DND-41 (cell line): ENCODE measurements at regions not wholly inside any gene's neighbourhood (a gene's known extent, or its start where the extent isn't known, plus 50 kb on each side); places are given as distances from the start of the nearest gene placed in this dataset.

ENCODE experiments used
- ATAC-seq: fragments of 200-7000 bp; cut with Tn5 transposase; 3 replicates; pipeline ENCODE4 v1.9.1; 2021; ENCODE audit warnings: low read depth; ENCODE audit not compliant: insufficient read depth
- DNase-seq: peaks from one replicate; pipeline ENCODE4 v3.0.0-alpha.2; 2020
- H2AFZ ChIP-seq: 2 replicates; pipeline ENCODE4 v1.6.0; 2012; ENCODE audit warnings: low read depth, low read length
- H3K27ac ChIP-seq: 2 replicates; pipeline ENCODE4 v1.5.1; 2012; ENCODE audit warnings: low read length, inconsistent platforms
- H3K27me3 ChIP-seq: fragments of 200-600 bp; sonication (generic); 2 replicates; pipeline ENCODE4 v1.6.0; 2012; ENCODE audit warnings: low read length, mild to moderate bottlenecking, inconsistent platforms; ENCODE audit not compliant: insufficient read depth, poor library complexity
- H3K36me3 ChIP-seq: 2 replicates; pipeline ENCODE4 v1.5.1; 2012; ENCODE audit warnings: low read length, inconsistent platforms; ENCODE audit not compliant: insufficient read depth
- H3K4me1 ChIP-seq: 2 replicates; pipeline ENCODE4 v1.5.1; 2012; ENCODE audit warnings: mild to moderate bottlenecking, low read length; ENCODE audit not compliant: insufficient read depth
- H3K4me2 ChIP-seq: 2 replicates; pipeline ENCODE4 v1.6.0; 2012; ENCODE audit warnings: mild to moderate bottlenecking, moderate library complexity, low read length, inconsistent platforms; ENCODE audit not compliant: insufficient read depth
- H3K4me3 ChIP-seq, 2 experiments: fragments of 200-600 bp in 1 of 2; shearing (Covaris generic) in 1 of 2; 2 replicates each; pipeline ENCODE4 v1.5.1; 2012 to 2016; ENCODE audit warnings: inconsistent platforms in 2 of 2, low read length in 2 of 2, mild to moderate bottlenecking in 2 of 2, low read depth in 1 of 2, moderate library complexity in 1 of 2
- H3K79me2 ChIP-seq: 2 replicates; pipeline ENCODE4 v1.6.0; 2012; ENCODE audit warnings: low read length, inconsistent platforms; ENCODE audit not compliant: insufficient read depth
- H3K9ac ChIP-seq: 2 replicates; pipeline ENCODE4 v1.6.0; 2012; ENCODE audit warnings: low read depth, mild to moderate bottlenecking, inconsistent platforms, low read length, moderate library complexity
- H3K9me3 ChIP-seq: 2 replicates; pipeline ENCODE4 v1.5.1; 2012; ENCODE audit warnings: low read length, moderate library complexity, mild to moderate bottlenecking, inconsistent platforms; ENCODE audit not compliant: insufficient read depth, severe bottlenecking
- H4K20me1 ChIP-seq: 2 replicates; pipeline ENCODE4 v1.6.0; 2012; ENCODE audit warnings: low read length; ENCODE audit not compliant: insufficient read depth
- EZH2 ChIP-seq: IDR thresholded peaks from 3 replicates; pipeline ENCODE4 v1.6.1; 2012; ENCODE audit warnings: borderline replicate concordance, low read depth, mild to moderate bottlenecking, moderate library complexity, low read length, inconsistent platforms; ENCODE audit not compliant: severe bottlenecking
- TF ChIP-seq, protein P1 (sequence below): IDR thresholded peaks from 2 replicates; pipeline ENCODE4 v1.5.1; 2012; ENCODE audit warnings: borderline replicate concordance, low read length, moderate library complexity, mild to moderate bottlenecking; ENCODE audit not compliant: poor library complexity, severe bottlenecking; ENCODE audit errors: extremely low read depth

DNA sequence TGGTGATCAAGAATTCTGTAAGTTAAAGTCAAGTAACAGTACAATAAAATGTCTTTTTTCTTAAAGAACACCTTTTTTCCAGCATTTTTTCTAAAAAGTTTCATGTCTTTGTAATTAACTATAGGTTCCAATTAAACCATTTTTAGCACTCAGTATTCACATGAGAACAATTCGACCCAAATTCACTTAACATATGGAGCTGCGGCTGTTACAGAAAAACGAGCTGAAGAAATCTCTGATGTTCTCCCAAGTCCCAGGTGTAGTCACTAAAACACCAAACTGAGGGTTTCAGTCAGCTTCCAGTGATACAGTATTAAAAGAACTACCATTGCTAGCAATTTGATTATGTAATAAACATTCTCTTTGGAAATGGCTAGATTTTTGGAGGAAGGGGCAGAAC is 117.6 kb downstream of the TNFSF13B start:
- ATAC-seq = no peak
- Histone ChIP-seq H3K4me2 (no peak overlapping the region), H3K79me2 (no peaks in the 10 kb centered on the region), H3K27me3 (no peaks in the 10 kb centered on the region), H3K4me1 (no peaks in the 10 kb centered on the region), H3K9ac (no peak overlapping the region), H3K36me3 (no peaks in the 10 kb centered on the region), H2AFZ (no peak overlapping the region), H3K4me3 (no peak overlapping the region), H4K20me1 (no peaks in the 10 kb centered on the region), H3K9me3 (no peaks in the 10 kb centered on the region), H3K27ac (no peak overlapping the region)
- TF ChIP-seq EZH2 = no peak
- TF ChIP-seq, protein P1, sequence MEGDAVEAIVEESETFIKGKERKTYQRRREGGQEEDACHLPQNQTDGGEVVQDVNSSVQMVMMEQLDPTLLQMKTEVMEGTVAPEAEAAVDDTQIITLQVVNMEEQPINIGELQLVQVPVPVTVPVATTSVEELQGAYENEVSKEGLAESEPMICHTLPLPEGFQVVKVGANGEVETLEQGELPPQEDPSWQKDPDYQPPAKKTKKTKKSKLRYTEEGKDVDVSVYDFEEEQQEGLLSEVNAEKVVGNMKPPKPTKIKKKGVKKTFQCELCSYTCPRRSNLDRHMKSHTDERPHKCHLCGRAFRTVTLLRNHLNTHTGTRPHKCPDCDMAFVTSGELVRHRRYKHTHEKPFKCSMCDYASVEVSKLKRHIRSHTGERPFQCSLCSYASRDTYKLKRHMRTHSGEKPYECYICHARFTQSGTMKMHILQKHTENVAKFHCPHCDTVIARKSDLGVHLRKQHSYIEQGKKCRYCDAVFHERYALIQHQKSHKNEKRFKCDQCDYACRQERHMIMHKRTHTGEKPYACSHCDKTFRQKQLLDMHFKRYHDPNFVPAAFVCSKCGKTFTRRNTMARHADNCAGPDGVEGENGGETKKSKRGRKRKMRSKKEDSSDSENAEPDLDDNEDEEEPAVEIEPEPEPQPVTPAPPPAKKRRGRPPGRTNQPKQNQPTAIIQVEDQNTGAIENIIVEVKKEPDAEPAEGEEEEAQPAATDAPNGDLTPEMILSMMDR = no peak
- DNase-seq = no peak

DNA sequence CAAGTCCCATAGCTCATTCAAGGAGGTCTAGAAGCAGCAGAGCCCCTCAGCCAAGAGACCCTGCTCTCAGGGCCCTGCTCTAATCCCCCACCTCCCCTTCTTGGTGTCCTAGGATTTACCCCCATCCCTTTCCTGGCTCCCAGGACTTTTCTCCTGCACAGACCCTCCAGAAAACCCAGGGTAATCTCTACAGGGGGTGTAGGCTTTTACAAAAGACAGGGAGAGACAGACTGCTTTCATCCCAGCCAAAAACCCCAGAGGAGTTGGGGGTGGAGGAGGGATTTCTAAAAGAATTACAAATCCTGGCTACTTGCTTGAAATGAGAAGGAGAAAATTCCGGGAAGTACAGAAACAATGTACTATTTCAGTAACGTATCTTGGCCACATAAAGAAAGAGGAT is 133.3 kb downstream of the TNFSF13B start:
- no peaks in the 10 kb centered on the region for H3K4me1 ChIP-seq
- no peak for DNase-seq
- ATAC-seq = no peak
- H4K20me1 ChIP-seq = no peaks in the 10 kb centered on the region
- H3K79me2 ChIP-seq = no peaks in the 10 kb centered on the region
- H3K9ac ChIP-seq = no peak overlapping the region
- H3K9me3 ChIP-seq = no peaks in the 10 kb centered on the region
- no peak overlapping the region for H3K4me2 ChIP-seq
- H3K27me3 ChIP-seq = no peaks in the 10 kb centered on the region
- no peak overlapping the region for H3K4me3 ChIP-seq
- no peaks in the 10 kb centered on the region for H3K36me3 ChIP-seq
- H3K27ac ChIP-seq = no peak overlapping the region
- H2AFZ ChIP-seq = no peak overlapping the region
- TF ChIP-seq, protein P1 = no peak
- no peak for TF ChIP-seq EZH2

DNA sequence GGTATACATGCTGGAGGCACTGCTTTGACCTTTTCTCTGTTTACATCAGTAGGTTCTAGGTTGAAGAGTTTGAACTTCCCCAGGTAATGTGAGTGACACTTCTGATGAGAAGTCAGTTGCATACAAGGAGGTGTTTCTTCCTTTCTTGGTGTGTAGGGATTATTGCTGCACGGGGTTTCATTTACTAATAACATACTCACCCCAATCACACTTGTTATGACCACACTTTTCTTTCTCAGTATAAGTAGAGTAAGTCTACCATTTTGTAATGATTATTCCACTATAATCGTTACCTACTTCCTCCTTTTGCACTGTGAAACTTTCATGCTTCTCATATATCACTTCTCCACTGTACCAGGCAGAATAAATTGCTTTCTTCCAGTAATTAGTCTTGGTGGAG is 138.0 kb downstream of the TNFSF13B start:
- Histone ChIP-seq H3K9me3 (no peaks in the 10 kb centered on the region), H3K27me3 (no peaks in the 10 kb centered on the region), H3K4me3 (no peak overlapping the region), H3K4me2 (no peak overlapping the region), H3K36me3 (no peaks in the 10 kb centered on the region), H2AFZ (no peak overlapping the region), H3K9ac (no peak overlapping the region), H3K27ac (no peak overlapping the region), H3K79me2 (no peaks in the 10 kb centered on the region), H3K4me1 (peaks cover 8% of the 10 kb centered on the region; the same call in 1 of the 2 replicates), H4K20me1 (no peaks in the 10 kb centered on the region)
- no peak for DNase-seq
- no peak for ATAC-seq
- no peak for TF ChIP-seq EZH2
- TF ChIP-seq, protein P1 = no peak

DNA sequence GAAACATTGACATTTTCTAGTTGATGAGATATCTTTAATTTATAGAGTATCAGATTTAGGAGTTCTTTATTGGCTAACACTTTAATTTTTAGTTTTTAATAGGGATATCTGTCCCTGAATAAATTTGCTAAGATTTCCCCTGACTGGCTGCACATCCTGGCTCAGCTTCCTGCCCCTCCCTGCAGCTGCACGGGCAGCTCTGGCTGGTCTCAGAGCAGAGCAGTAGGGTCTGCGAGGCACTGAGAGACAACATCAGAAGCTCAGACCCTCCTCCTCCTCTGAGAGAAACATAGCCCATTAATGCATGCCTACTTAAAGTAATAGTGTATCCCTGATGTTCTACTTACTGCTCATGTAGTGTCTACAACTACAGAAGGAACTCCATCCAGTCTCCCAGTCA is 139.2 kb downstream of the TNFSF13B start:
- DNase-seq = no peak
- Histone ChIP-seq H3K4me1 (peaks cover 8% of the 10 kb centered on the region; the same call in 1 of the 2 replicates), H3K4me2 (no peak overlapping the region), H4K20me1 (no peaks in the 10 kb centered on the region), H3K79me2 (no peaks in the 10 kb centered on the region), H3K36me3 (no peaks in the 10 kb centered on the region), H3K27me3 (no peaks in the 10 kb centered on the region), H3K9ac (no peak overlapping the region), H3K9me3 (no peaks in the 10 kb centered on the region), H3K27ac (no peak overlapping the region), H3K4me3 (no peak overlapping the region), H2AFZ (no peak overlapping the region)
- TF ChIP-seq, protein P1 = no peak
- TF ChIP-seq EZH2 = no peak
- peak; percentile 59; the same call in 1 of the 3 replicates for ATAC-seq
